ENCODE measurements at regions not wholly inside any gene's neighbourhood (a gene's known extent, or its start where the extent isn't known, plus 50 kb on each side); places are given as distances from the start of the nearest gene placed in this dataset.

- TF ChIP-seq CTCF (IDR thresholded peaks at IDR 0.05) (no peak), POLR2A (IDR thresholded peaks at IDR 0.05) (no peak)
These were observed 62.1 kb upstream of the RNU6-1 start for GRCh38 chr15:67901922-67902321.

Measured in esophagus squamous epithelium (tissue), 4 donors.